GM18502 (cell line): ENCODE measurements at regions not wholly inside any gene's neighbourhood (a gene's known extent, or its start where the extent isn't known, plus 50 kb on each side); places are given as distances from the start of the nearest gene placed in this dataset.

Source experiments
- ATAC-seq: cut with Tn5 transposase; IDR thresholded peaks from one replicate; pipeline ENCODE4 v1.9.1; 2021; ENCODE audit warnings: mild to moderate bottlenecking; ENCODE audit not compliant: unreplicated experiment, poor library complexity

- no peak for ATAC-seq
Measured at GRCh38 chr4:79495447-79495846, 87.4 kb upstream of the GK2 start.

GRCh38 chr4:79492148-79492547, 84.1 kb upstream of the GK2 start:
- no peak for ATAC-seq

- ATAC-seq = no peak
Measured at GRCh38 chr4:79489506-79489905, 81.5 kb upstream of the GK2 start.

- ATAC-seq = no peak
Measured at GRCh38 chr4:79476196-79476595, 68.2 kb upstream of the GK2 start.

- no peak for ATAC-seq
Measured at GRCh38 chr4:79473439-79473724, 65.4 kb upstream of the GK2 start.

- no peak for ATAC-seq
Measured at GRCh38 chr4:79472693-79473438, 64.8 kb upstream of the GK2 start.

- no peak for ATAC-seq
Measured at GRCh38 chr4:79472036-79472435, 64.0 kb upstream of the GK2 start.

- ATAC-seq = no peak
Measured at GRCh38 chr4:79471309-79471708, 63.3 kb upstream of the GK2 start.

- ATAC-seq = no peak
Measured at GRCh38 chr4:79467246-79467932, 59.4 kb upstream of the GK2 start.

- no peak for ATAC-seq
Measured at GRCh38 chr4:79466621-79467020, 58.6 kb upstream of the GK2 start.
